Stimulated activated CD4-positive, alpha-beta T cell treated with anti-CD3 and anti-CD28 coated beads, Interleukin-4, amount 100 ng/mL, for 4 hours (primary cell): ENCODE measurements at regions not wholly inside any gene's neighbourhood (a gene's known extent, or its start where the extent isn't known, plus 50 kb on each side); places are given as distances from the start of the nearest gene placed in this dataset.

Experiments
- DNase-seq, 2 experiments: peaks; one replicate each; pipeline ENCODE4 v3.0.0-alpha.2; 2020

- DNase-seq: no peak
These were observed 326.2 kb downstream of the CD83 start for GRCh38 chr6:14443629-14444268.

DNA sequence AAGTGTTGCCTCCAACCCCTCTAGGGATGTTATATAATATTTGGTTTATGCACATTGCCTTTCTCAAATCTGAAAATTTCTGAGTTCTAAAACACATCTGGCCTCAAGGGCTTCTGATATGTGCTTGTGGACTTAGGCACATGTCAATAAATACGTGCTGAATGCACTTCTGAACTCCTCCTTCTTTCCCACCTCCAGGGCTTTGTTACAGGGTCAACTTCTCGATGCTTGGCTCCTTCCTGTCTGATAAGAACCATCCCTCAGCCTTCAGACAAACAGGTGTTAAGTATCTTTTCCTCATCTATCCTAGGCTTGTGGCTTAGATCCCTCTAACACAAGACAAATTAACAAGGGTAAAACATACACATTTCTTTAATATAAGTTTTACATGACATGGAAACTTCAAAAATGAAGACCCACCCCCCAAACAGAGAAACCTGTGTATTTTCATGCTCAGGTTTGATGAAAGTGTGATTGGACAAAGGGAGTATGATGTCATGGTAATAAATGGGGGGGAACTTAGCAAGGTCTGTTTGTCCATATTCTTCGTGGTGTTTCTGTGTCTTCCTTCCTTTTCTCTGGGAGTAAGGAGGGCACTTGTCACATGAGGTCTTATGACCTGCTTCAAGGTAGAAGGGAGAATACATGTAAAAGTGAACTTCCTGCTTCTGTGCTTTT, 326.9 kb downstream of the CD83 start:
- no peak for DNase-seq

DNA sequence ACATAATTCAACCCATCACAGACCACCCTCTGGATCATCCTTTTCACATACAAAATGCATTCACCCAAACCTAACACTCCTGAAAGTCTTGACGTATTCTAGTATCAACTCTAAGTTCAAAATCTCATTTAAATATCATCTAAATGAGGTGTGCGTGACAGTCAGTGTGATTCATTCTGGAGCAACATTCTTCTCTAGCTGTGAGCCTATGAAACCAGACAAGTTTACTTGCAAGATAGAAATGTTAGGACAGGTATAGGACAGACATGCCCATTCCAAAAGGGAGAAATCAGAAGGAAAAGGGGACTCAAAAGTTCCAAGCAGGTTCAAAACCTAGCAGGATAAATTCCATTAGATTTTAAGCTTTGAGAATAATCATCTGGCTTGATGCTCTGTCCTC, 329.7 kb downstream of the CD83 start:
- no peak for DNase-seq

DNA sequence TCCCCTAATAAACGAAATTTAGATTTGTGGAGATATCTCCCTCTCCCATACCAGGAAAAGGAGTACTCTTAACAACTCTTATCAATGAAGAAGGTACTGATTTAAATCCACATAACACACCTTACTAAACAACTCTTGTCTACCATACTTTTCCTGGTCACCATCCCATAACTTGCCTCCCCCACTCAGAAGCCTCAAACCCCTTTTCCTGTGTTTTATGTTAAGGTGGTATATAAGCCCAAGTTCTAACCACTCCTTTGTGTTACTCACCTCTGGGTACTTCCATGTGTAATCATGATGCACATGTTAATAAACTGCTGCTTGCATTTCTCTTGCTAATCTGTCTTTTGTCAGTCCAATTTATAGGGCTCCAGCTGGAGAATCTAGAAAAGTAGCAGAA, 330.7 kb downstream of the CD83 start:
- no peak for DNase-seq

DNA sequence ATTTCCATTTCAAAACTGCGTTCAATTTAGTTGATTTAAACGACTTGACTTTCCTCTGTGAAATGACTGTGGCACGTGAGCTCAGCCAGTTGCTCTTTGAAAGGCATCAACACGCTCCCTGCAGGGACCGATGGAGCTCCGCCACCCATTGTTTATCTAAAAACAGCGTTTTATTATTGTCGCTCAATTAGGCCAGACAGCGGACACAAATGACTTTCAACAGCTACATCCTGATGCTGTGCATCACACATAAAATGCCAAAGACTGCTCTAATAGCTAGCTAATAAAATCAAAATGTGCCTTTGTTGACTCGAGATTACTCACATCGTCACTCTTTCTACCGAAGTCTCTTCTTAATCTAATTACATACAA, 332.5 kb downstream of the CD83 start:
- no peak for DNase-seq

- no peak for DNase-seq
These were observed 333.0 kb downstream of the CD83 start for GRCh38 chr6:14450578-14450977.

DNA sequence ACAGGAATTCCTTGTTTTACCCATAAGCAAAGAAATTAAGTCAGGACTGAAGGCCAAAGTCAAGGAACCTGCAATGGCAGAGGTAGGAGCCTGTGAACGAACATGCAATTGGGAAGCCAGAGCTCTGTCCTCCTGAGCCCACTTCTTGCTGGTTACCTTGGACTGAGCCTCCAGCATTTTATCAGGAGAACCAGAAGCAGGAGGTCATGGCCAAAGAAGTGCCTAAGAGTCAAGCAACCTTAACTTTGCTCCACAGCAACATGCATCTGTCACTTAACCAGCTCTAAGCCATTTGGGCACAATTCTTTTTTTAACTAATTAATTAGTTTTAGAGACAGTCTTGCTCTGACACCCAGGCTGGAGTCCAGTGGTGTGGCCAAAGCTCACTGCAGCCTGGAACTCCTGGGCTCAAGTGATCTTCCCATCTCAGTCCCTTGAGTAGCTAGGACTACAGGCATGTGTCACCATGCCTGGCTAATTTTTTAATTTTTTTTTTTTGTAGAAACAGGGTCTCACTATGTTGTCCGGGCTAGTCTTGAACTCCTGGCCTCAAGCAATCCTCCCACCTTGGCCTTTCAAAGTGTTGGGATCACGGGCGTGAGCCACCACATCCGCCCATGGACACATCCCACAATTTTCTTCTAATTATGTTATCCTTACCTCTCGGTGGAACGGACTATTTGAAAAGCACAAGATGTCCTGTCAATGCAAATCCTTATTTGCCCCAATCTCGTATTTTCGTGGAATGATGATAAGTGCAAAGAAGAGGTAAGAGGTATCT, 334.2 kb downstream of the CD83 start:
- DNase-seq: no peak

- DNase-seq: peak; percentile 19 to 45
These were observed 335.3 kb downstream of the CD83 start for GRCh38 chr6:14452567-14453527.

GRCh38 chr6:14453712-14454472, 336.3 kb downstream of the CD83 start:
- DNase-seq: no peak

GRCh38 chr6:14454473-14454775, 336.9 kb downstream of the CD83 start:
- peak in 1 of 2 experiments; percentile 41 for DNase-seq

DNA sequence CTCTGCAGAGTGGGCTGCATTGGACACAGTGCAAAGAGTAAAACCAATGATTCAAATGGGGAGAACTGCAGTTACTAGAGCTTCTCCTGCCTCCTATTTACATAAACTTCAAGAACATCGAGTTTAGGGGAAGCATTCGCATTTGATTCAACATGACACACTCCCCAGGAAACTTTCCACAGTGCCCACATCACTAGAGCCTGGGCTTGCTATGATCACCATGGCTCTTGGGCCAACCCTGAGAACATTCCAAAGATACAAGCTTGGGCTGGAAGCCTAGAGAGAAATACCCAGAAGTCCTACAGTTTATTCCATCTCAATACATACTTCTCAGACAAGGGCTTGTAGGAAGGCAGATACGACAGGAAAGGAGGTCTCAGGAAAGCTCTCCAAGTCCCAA, 337.9 kb downstream of the CD83 start:
- DNase-seq: no peak

DNA sequence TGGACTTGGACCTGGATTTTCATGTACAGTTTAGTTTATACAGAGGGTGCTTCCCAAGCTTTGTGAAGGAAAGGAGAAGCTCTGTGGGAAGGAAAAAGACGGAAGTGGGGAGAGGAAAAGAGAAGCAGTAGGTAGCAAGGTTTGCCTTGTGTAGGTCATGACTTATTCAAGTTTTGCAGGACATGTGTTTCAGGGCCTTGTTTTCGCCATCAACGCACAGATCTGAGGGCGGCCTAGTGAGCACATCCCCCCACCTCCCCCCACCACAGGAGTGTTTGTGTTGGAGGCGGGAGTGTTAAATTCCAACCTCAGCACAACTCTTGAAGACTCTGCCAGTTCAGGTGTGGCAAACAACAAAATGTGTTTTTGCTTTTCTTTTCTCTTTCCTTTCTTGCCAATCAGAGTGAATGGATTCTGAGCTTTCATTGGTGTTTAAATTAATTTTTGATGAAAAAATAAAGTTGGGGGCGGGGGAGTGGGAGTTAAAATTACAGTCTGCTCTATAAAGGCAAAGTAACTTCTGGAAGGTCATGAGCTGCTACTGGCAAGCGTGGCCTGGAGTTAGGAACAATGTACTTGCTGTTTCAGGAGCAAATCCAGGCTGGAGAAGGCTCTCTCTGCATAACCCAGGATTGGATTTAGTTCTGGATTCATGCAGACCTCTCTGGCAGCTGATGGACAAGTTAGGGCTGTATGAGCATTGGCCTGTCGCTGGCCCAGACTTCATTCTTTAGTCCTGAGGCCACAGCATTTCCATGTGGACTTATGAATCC, 338.5 kb downstream of the CD83 start:
- no peak for DNase-seq

- no peak for DNase-seq
These were observed 339.4 kb downstream of the CD83 start for GRCh38 chr6:14456941-14457340.

DNA sequence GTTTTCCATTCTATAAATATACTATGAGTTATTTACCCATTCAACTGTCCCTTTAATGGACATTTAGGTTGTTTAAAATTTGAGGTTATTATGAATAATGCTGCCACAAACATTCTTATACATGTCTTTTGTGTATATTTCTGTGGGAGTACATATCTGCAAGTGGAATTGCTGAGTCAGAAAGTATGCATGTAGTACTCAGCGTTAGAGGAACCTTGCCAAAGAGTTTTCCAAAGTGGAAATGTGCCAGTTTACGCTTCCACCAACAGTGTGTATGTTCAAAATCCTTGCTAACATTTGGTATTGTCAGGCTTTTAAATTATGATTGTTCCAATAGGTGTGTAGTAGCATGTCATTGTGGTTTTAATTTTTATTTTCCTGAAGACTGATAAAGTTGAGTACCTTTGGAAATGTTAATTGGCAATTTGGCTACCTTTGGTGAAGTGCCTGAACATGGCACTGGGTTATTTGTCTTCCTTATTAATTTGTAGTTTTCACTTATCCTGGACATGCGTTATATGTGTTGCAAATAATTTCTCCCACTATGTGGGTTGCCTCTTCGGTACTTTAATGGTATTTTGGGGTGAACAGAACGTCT, 341.2 kb downstream of the CD83 start:
- no peak for DNase-seq

DNA sequence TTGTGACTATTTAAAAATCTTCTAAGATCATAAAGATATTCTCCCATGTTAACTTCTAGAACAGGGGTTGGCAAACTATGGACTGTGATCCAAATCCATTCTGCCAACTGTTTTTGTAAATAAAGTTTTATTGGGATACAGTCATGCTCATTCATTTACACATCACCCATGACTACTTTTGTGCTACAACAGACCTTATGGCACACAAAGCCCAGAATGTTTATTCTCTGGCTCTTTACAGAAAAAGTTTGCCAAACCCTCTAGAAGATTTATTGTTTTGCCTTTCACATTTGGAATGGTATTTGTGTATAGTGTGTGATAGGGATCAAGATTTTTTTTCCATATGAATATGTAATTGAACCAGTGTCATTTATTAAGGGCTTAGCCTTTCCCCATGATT, 341.7 kb downstream of the CD83 start:
- no peak for DNase-seq

- no peak for DNase-seq
These were observed 343.0 kb downstream of the CD83 start for GRCh38 chr6:14460556-14460955.

GRCh38 chr6:14462135-14462534, 344.6 kb downstream of the CD83 start:
- no peak for DNase-seq

DNA sequence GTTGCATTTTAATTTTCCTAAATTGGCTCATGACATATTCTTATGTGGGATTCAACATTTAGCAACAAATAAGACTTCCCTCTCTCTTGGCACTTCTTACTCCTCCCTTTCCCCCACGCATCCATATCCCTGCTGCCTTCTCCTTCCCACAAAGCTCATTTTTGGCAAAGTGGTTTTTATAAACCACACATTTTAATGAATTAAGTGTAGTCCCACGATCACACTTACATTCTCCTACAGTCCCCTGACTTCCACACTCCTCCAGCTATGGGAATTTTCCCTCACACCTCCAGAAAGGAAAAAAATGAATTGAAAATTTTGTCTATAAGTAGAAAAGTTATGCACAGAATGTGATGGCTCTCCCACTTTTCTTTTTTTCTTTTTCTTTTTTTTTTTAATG, 345.0 kb downstream of the CD83 start:
- DNase-seq: no peak

- DNase-seq: no peak
These were observed 345.5 kb downstream of the CD83 start for GRCh38 chr6:14463110-14463509.

DNA sequence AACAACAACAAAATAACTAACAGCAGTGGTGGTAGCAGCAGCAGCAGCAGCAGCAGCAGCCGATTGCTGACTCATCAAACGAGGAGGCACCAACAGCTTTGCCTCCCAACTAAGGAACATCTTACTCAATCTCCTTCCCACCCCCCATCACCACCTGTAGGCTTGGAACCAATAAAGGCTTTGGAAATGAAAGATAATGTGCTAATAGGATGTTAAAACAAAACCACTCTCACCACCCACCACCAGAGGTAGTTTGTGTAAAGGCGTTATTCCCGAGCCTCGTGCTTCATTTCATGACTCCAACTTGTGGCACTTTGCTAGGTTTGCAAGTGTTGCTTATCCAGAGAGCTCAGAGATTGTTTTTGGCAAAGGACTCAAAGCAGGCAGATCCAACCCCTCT, 346.5 kb downstream of the CD83 start:
- DNase-seq: peak in 1 of 2 experiments; percentile 19

- no peak for DNase-seq
These were observed 347.1 kb downstream of the CD83 start for GRCh38 chr6:14464716-14465115.
